H1 (cell line): ENCODE measurements at regions not wholly inside any gene's neighbourhood (a gene's known extent, or its start where the extent isn't known, plus 50 kb on each side); places are given as distances from the start of the nearest gene placed in this dataset.

Source experiments
- CBX5 ChIP-seq: fragments of 300-800, 300-1000 bp; sonication (generic); IDR thresholded peaks from 2 replicates; pipeline ENCODE4 v1.7.1; 2016; ENCODE audit warnings: antibody characterized with exemption, low read length, low read depth
- EP300 ChIP-seq, 2 experiments: IDR thresholded peaks; 1 replicate in 1 of 2; 2 replicates in 1 of 2; pipeline ENCODE4 v1.6.1; 2011 to 2012; ENCODE audit warnings: low read depth in 2 of 2, low read length in 2 of 2, mild to moderate bottlenecking in 2 of 2, borderline replicate concordance in 1 of 2, inconsistent platforms in 1 of 2, moderate library complexity in 1 of 2
- EZH2 ChIP-seq: fragments of 200-600 bp; sonication (generic); IDR thresholded peaks from 2 replicates; pipeline ENCODE4 v1.7.1; 2012; ENCODE audit warnings: low read depth, mild to moderate bottlenecking, moderate library complexity, low read length, inconsistent platforms; ENCODE audit not compliant: severe bottlenecking
- POLR2AphosphoS5 ChIP-seq: IDR thresholded peaks from 2 replicates; pipeline ENCODE4 v1.6.1; 2011; ENCODE audit warnings: low read depth, low read length
- SP1 ChIP-seq: IDR thresholded peaks from 2 replicates; pipeline ENCODE4 v1.6.1; 2011; ENCODE audit warnings: low read depth, low read length
- TBP ChIP-seq: IDR thresholded peaks from 2 replicates; pipeline ENCODE4 v1.6.1; 2011; ENCODE audit warnings: low read depth, low read length, improper control_type of control experiment
- TCF12 ChIP-seq: IDR thresholded peaks from 2 replicates; pipeline ENCODE4 v1.6.1; 2011; ENCODE audit warnings: low read depth, mild to moderate bottlenecking, low read length
- TF ChIP-seq, protein P1 (sequence below), 3 experiments: IDR thresholded peaks; 1 replicate in 2 of 3; 2 replicates in 1 of 3; pipeline versions ENCODE4 v1.5.1 to v1.6.1; 2011; ENCODE audit warnings: low read length in 3 of 3, mild to moderate bottlenecking in 3 of 3, inconsistent platforms in 2 of 3, low read depth in 1 of 3, moderate library complexity in 1 of 3; ENCODE audit not compliant: insufficient read depth in 1 of 3; ENCODE audit errors: control extremely low read depth in 1 of 3
- TF ChIP-seq, protein P2 (sequence below): IDR thresholded peaks from 2 replicates; pipeline ENCODE4 v1.6.1; 2011; ENCODE audit warnings: low read depth, mild to moderate bottlenecking, low read length; ENCODE audit not compliant: insufficient read depth
- TF ChIP-seq, protein P3 (sequence below): IDR thresholded peaks from 2 replicates; pipeline ENCODE4 v1.6.1; 2012; ENCODE audit warnings: inconsistent platforms

DNA sequence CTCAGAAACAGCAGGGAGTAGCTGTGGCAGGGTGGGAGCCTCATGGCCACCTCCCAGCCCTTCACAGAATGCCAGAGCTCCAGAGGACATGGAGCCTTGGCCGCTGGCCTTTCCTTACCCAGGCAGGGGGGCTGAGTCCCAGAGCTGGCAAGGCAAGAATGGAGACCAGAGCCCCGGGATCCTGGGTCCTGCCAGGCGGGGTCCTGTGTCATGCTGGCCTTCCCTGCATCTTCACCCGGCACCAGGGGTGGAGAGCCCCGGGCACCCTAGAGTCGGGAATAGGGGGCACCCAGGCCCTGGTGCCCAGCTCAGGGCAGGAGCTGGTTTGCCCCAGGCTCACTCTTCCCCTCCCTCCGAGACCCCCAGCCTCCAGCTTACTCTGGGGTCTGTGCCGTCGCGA lies 519.9 kb downstream of the TBC1D22A start:
- TF ChIP-seq, protein P1, sequence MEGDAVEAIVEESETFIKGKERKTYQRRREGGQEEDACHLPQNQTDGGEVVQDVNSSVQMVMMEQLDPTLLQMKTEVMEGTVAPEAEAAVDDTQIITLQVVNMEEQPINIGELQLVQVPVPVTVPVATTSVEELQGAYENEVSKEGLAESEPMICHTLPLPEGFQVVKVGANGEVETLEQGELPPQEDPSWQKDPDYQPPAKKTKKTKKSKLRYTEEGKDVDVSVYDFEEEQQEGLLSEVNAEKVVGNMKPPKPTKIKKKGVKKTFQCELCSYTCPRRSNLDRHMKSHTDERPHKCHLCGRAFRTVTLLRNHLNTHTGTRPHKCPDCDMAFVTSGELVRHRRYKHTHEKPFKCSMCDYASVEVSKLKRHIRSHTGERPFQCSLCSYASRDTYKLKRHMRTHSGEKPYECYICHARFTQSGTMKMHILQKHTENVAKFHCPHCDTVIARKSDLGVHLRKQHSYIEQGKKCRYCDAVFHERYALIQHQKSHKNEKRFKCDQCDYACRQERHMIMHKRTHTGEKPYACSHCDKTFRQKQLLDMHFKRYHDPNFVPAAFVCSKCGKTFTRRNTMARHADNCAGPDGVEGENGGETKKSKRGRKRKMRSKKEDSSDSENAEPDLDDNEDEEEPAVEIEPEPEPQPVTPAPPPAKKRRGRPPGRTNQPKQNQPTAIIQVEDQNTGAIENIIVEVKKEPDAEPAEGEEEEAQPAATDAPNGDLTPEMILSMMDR (IDR thresholded peaks at IDR 0.05; ENCODE audit: control extremely low read depth in 1 of 3, insufficient read depth in 1 of 3, low read depth in 1 of 3, low read length in 3 of 3) = no peak
- TF ChIP-seq TBP (no peak), EZH2 (no peak), TCF12 (no peak), CBX5 (no peak), EP300 (IDR thresholded peaks at IDR 0.05; ENCODE audit: borderline replicate concordance in 1 of 2, low read depth in 2 of 2, low read length in 2 of 2) (no peak), SP1 (no peak), POLR2AphosphoS5 (no peak)
- TF ChIP-seq, protein P2, sequence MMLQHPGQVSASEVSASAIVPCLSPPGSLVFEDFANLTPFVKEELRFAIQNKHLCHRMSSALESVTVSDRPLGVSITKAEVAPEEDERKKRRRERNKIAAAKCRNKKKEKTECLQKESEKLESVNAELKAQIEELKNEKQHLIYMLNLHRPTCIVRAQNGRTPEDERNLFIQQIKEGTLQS = no peak
- TF ChIP-seq, protein P3, sequence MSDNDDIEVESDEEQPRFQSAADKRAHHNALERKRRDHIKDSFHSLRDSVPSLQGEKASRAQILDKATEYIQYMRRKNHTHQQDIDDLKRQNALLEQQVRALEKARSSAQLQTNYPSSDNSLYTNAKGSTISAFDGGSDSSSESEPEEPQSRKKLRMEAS = no peak
